ENCODE measurements at regions not wholly inside any gene's neighbourhood (a gene's known extent, or its start where the extent isn't known, plus 50 kb on each side); places are given as distances from the start of the nearest gene placed in this dataset.

DNA sequence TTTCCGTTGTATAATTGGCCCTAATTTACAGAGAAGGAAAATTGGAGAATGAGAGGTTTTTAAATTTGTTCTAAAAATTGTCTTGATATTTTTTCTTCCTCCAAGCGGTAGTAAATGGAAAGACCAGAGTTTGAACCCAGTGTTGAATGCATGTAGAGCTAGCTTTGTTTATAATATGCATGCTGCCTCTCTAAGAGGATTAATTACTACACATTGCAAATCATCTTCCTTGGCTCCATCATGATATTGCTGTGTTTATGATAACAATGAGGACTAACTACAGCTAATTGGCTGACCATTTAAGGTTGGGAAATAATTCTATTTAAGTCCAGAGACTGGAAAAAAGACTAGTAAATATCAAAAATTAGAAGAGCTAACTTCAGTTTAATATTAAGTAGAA is 338.5 kb downstream of the PLK2 start:
- DNase-seq (ENCODE audit: low read depth in 2 of 3, low spot score in 1 of 3): no peak

GRCh38 chr5:58117542-58117941 is 342.3 kb downstream of the PLK2 start:
- no peak for DNase-seq (ENCODE audit: low read depth in 2 of 3, low spot score in 1 of 3)

DNA sequence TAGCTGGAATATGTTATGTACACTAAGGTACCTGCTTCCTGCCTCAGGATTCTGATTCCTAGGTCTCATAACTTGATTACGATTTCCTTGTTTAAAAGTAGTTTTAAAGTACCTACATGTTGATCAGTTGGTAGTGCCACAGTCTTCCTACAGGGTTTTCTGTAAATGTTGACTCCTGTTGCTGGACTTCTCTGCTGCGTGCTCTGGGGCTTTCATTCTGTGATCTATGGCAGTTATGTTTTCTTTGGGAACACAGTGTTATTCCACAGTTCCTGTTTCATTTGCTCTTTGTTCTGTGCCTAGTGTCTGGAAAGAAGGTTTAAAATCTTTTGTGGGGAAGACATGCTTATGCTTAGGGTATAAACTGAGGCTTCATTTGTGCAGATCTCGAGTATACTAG is 343.5 kb downstream of the PLK2 start:
- DNase-seq (ENCODE audit: low read depth in 2 of 3, low spot score in 1 of 3): no peak

DNA sequence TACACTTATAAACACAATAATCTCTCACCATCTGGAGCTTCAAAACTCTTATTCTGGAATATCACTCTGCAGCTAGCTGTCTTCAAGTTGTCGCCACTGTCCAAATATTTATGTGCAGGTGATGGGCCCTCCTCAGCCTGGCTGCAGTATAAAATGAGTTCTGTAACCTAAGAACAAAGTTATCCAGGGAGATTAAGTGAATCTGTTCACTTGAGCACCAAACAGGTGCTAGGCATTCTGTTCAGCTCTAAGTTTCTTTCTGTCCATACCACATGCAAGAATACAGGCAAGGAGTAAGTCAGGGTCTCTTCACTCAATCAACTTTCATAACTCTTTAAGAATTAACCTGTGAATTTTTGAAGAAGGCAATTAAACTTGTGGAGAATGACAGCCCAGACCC is 344.1 kb downstream of the PLK2 start:
- DNase-seq (ENCODE audit: low read depth in 2 of 3, low spot score in 1 of 3): no peak

DNA sequence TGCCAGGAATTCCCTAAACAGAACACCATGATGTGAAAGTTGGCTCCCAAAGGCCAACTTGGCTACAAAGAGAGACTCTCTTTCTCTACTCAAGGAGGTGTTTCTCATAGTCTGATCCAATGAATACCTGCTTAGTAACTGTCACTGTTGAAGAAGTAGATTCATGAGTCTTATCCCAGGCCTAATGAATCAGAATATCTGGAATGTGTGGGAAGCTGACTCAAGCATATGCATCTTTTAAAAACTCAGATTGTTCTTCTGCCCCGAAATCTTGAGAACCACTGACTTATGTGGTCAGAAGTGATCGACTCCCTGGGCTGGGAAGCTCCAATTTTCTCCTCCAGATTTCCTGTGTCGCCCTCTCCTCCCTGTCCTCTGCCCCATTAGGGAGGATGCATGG is 345.6 kb downstream of the PLK2 start:
- no peak for DNase-seq (ENCODE audit: low read depth in 2 of 3, low spot score in 1 of 3)

GRCh38 chr5:58113172-58113571 is 346.7 kb downstream of the PLK2 start:
- no peak for DNase-seq (ENCODE audit: low read depth in 2 of 3, low spot score in 1 of 3)

DNA sequence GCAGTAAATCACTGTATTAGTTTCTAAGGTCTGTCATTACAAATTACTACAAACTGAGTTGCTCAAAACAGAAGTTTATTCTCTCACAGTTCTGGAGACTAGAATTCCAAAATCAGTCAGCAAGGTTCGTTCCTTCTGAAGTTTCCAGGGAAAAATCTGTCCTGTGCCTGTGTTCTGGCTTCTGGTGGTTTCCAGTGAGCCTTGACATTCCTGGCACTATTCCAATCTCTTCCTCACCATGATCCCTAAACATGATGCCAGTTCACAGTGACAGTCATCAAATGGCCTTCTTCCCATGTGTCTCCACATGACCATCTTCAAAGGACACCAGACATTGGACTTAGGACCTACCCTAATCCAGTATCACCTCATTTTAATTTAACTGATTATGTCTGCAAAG is 351.4 kb downstream of the PLK2 start:
- no peak for DNase-seq (ENCODE audit: low read depth in 2 of 3, low spot score in 1 of 3)

DNA sequence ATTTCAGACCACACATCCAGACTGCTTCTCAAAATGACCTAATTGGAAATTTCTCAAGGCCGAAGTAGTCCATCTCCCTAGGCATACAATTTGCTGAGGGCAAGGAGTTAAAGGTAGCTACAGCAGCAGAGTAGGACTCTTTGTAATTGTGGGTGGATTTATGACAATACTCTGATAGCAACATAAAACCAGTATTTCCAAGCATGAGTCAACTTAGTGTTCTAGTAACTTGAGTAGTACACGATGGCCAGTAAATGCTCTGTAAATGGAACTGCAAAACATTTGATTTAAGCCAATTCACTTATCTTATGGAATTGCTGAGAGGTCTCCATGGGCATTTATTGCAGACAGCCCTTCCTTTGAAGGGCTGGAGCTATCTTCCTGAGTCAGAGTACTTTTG is 352.2 kb downstream of the PLK2 start:
- DNase-seq (ENCODE audit: low read depth in 2 of 3, low spot score in 1 of 3): no peak

DNA sequence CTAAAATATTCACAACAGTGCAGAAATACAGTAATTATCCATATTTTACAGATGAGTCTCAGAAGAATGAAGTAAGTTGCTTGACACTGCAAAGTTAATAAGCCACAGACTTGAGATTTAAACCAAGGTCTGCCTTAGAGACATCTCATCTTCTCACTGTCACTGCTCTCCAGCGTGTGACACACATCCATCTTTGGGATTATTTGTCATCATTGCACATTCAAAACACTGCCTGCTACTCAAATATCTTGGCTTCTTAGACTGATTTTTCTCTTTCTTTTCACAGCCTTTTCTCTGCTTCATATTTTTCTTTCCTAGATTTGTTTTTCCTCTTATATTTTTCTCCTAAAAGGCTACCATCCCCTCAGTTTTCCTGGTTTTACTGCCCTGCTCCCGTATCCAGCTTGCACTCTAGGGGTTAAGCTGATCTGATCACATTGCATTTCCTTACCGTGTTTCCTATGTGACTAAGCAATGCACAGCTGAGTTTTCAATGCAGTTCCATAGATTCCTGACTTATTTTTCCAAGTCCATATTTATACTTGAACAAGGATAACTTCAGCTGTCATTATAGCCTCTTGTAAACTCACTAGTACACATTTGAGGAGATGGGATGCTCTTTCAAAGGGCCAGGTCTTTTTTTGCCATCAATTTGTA is 353.0 kb downstream of the PLK2 start:
- no peak for DNase-seq (ENCODE audit: low read depth in 2 of 3, low spot score in 1 of 3)

- DNase-seq (ENCODE audit: low read depth in 2 of 3, low spot score in 1 of 3): no peak
Observed at GRCh38 chr5:58105836-58106235, 354.1 kb downstream of the PLK2 start.

GRCh38 chr5:58099257-58099656 is 360.6 kb downstream of the PLK2 start:
- no peak for DNase-seq (ENCODE audit: low read depth in 2 of 3, low spot score in 1 of 3)

DNA sequence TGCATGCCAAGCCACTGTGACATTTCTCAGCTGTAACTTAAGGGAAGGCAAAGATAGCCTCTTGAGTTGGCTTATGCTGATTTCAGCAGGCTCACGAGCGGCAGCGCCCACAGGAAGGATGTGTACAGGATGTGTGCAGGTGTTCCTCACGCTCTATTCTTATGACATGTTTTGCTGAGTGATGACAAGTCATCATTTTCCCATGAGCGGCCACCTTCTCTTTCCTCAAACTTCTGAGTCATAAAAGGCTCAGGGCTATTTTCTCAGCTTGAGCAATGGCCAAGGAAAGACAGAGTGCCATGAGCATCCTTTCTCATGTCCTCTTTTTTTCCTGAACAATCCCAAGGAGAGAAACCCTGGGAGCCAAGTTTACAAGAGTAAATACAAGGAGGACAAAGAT is 365.9 kb downstream of the PLK2 start:
- DNase-seq (ENCODE audit: low read depth in 2 of 3, low spot score in 1 of 3): no peak

DNA sequence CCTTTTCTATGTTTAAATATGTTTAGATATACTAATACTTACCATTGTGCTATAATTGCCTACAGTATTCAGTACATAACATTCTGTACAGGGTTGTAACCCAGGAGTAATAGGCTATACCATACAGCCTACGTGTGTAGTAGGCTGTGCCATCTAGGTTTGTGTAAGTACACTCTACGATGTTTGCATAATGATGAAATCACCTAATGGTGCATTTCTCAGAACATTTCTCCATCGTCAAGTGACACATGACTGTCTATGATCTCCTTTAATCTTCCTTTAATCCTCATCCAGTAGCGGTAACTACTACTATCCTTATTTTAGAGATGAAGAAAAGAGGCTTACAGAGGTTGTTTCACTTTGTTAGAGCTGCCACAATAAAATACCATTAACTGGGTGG is 369.2 kb downstream of the PLK2 start:
- DNase-seq (ENCODE audit: low read depth in 2 of 3, low spot score in 1 of 3): no peak

DNA sequence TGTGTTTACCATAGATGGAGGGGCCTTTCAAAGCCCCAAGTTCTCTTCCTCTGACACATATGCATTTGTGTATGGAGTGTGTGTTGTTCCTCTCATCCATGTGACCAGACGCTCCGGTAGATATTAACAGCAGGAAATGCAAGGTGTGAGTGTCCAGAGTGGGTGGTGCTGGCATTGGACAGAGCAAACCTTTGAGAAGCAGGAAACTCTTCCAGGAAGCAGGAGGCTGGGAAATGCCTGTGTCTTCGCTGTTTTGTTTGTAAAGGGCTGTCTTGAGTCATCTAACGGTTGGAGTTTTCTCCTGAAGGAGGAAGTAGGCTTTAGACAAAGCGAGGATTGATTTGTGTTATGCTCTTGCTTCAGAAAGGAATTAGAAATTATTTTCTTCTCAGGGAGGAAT is 370.9 kb downstream of the PLK2 start:
- no peak for DNase-seq (ENCODE audit: low read depth in 2 of 3, low spot score in 1 of 3)

DNA sequence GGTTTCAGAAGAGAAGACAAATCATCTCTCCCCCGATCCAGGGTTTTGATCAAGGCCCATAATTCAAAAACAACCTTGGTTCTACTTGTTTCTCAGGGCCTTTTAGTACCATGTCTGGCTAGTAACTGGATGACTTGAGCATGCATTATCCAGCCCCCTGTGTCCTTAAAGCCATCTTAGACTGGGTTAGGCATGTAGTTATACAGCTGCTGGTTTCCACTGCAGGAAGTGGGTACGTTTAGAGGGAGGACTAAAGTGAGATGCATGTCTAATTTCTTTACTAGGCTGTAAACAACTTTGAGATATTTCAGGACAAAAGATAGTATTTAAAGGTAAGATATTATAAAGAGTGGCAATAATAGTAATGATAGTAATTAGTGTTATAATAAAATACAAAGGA is 372.0 kb downstream of the PLK2 start:
- no peak for DNase-seq (ENCODE audit: low read depth in 2 of 3, low spot score in 1 of 3)

GRCh38 chr5:58087123-58087522 is 372.8 kb downstream of the PLK2 start:
- DNase-seq (ENCODE audit: low read depth in 2 of 3, low spot score in 1 of 3): no peak

DNA sequence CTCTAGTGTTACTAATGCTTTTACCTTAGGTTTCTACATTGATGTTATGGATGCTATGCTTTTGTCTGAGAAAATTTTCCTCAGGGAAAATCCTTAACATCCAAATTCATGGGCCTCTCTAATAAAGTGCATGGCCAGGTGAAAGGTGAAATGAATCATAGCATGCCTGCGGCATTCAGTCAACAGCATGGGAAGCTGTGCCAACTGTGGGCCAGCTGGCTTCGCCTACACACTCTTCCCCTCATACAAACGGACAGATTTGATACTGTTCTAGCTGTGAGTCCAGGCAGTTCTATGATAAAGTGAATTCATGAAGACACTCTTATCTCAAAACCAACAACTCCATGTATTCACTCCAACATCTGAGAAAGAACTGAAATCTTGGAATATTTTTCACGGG is 374.1 kb downstream of the PLK2 start:
- DNase-seq (ENCODE audit: low read depth in 2 of 3, low spot score in 1 of 3): no peak

DNA sequence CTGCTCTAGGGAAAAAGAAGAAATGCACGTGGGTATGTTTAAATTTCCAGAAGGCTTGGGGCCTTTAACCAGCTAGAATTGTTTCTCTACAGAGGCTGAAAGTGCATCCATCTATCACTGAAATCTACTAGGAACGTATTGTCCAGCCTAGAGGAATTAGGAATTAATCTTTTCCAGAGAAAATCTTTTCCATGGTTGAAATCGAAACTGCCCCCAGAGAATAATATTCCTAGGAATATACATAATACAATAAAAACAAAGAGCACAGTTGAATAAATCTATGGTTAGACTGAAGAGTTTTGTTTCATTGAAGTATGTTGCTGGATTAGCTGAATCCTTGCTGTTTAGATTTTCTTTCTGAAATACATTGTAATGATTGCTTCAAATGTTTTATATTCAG is 378.5 kb downstream of the PLK2 start:
- no peak for DNase-seq (ENCODE audit: low read depth in 2 of 3, low spot score in 1 of 3)

GRCh38 chr5:58080573-58080972 is 379.3 kb downstream of the PLK2 start:
- DNase-seq (ENCODE audit: low read depth in 2 of 3, low spot score in 1 of 3): no peak

DNA sequence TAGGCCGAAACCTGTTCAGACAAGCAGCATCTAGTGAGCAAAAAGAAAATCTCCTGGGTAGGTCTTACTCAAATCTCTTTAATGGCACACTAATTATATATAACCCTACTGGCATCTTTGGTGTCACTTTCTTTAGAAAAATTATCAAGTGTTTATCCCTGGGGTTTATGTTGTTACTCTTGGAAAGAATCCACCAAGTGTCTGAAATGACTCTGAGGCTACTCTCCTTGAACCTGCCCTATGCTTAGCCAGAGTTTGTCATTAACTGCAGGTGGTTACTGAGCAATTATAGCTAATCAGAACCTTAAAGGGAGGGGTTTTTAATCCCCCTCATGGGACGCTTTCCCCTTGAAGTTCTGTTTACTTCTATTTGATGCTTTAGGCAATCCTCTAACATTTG is 381.9 kb downstream of the PLK2 start:
- no peak for DNase-seq (ENCODE audit: low read depth in 2 of 3, low spot score in 1 of 3)

GRCh38 chr5:58077416-58077815 is 382.5 kb downstream of the PLK2 start:
- no peak for DNase-seq (ENCODE audit: low read depth in 2 of 3, low spot score in 1 of 3)

DNA sequence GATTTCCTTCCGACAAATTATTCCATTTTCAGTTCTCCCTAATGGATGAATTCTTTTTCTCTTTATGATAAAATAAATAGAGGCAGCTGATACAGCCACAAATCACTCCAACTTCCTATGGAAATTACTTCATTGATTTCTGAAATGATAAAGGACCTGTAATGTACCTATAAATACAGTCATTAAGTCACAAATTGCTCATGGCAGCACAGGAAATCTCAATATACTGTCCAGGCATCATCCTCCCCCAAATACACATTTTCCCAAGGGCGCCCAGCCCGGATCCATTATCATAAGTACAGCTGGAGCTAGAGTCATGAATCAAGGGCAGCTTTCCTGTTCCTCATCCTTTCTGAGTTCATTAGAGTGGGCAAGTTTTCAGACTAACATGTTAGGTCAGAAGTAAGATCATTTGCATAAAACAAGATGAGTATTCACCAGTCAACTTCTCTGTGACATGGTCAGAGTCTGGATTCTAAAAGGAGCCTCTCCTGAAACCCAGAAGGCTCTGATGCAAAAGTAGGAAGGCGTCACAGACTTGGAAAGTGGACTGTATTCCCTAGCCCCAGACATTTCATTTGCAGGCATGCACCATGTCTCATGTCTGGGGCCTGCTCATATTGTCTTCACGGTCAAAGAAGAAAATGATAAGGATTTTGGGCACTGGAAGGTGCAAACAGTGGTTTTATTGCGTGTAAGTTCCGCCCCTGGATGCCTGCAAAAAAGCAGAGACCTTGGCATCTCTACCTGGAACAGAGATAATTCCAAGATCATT is 383.2 kb downstream of the PLK2 start:
- no peak for DNase-seq (ENCODE audit: low read depth in 2 of 3, low spot score in 1 of 3)

GRCh38 chr5:58075907-58076306 is 384.0 kb downstream of the PLK2 start:
- DNase-seq (ENCODE audit: low read depth in 2 of 3, low spot score in 1 of 3): no peak
